ENCODE measurements at regions not wholly inside any gene's neighbourhood (a gene's known extent, or its start where the extent isn't known, plus 50 kb on each side); places are given as distances from the start of the nearest gene placed in this dataset.

- POLR2A ChIA-PET (ENCODE audit: low non-redundant PET): no interaction called here
These were observed 970.3 kb downstream of the CNTNAP5 start for GRCh38 chr2:124995185-124995912.

DNA sequence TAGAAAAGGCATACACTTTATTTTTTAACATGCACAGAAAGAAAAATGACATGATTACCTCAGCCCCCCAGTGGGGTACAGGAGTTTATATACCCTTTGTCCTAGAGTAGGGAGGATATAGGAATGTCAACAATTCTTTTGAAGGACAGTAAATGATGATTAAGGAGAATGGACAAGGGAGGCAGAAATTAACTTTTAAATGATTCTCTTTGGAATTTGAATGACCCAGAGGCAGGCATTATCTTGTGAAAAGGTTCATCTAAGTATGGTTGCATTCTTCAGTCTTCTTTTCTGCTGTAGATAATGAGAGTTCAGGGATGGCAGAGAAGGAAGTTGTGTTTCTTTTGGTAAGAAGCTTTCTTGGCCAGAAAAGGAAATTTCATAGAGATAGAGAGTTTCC is 971.3 kb downstream of the CNTNAP5 start:
- Histone ChIP-seq H3K27me3 (replicated peaks; ENCODE audit: insufficient read depth, low read depth, low read length, poor library complexity) (no peaks in the 10 kb centered on the region), H3K27ac (ENCODE audit: low read depth, low read length, poor library complexity, severe bottlenecking) (no peak overlapping the region), H3K36me3 (ENCODE audit: insufficient read depth, low read length, poor library complexity, severe bottlenecking) (no peaks in the 10 kb centered on the region), H3K4me3 (ENCODE audit: low read depth, low read length, poor library complexity, severe bottlenecking) (no peak overlapping the region), H3K4me1 (ENCODE audit: insufficient read depth, low read length, poor library complexity, severe bottlenecking) (no peaks in the 10 kb centered on the region), H3K9me3 (ENCODE audit: low read depth, low read length, poor library complexity, severe bottlenecking) (no peaks in the 10 kb centered on the region)
- no peak for TF ChIP-seq EZH2 (IDR thresholded peaks at IDR 0.05; ENCODE audit: borderline replicate concordance, low read depth, low read length, poor library complexity, severe bottlenecking)
- TF ChIP-seq, protein P1, sequence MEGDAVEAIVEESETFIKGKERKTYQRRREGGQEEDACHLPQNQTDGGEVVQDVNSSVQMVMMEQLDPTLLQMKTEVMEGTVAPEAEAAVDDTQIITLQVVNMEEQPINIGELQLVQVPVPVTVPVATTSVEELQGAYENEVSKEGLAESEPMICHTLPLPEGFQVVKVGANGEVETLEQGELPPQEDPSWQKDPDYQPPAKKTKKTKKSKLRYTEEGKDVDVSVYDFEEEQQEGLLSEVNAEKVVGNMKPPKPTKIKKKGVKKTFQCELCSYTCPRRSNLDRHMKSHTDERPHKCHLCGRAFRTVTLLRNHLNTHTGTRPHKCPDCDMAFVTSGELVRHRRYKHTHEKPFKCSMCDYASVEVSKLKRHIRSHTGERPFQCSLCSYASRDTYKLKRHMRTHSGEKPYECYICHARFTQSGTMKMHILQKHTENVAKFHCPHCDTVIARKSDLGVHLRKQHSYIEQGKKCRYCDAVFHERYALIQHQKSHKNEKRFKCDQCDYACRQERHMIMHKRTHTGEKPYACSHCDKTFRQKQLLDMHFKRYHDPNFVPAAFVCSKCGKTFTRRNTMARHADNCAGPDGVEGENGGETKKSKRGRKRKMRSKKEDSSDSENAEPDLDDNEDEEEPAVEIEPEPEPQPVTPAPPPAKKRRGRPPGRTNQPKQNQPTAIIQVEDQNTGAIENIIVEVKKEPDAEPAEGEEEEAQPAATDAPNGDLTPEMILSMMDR (conservative IDR thresholded peaks at IDR 0.05; ENCODE audit: low read depth, low read length): no peak
- no peak for DNase-seq (ENCODE audit: low spot score)
- intact Hi-C loops (cut with micrococcal nuclease; ENCODE audit: unreplicated experiment): no loop called here
- ChIA-PET CTCF (no interaction called here), POLR2A (ENCODE audit: low non-redundant PET) (no interaction called here)
- BruUV-seq (replicated peaks): no TSS peak

More at GRCh38 chr2:124995185-124995912, 970.3 kb downstream of the CNTNAP5 start:
- intact Hi-C loops (cut with micrococcal nuclease; ENCODE audit: unreplicated experiment): no loop called here
- CTCF ChIA-PET: no interaction called here
- H3K27me3 ChIP-seq (replicated peaks; ENCODE audit: insufficient read depth, low read depth, low read length, poor library complexity): no peaks in the 10 kb centered on the region
- TF ChIP-seq, protein P1 (conservative IDR thresholded peaks at IDR 0.05; ENCODE audit: low read depth, low read length): no peak
- TF ChIP-seq EZH2 (IDR thresholded peaks at IDR 0.05; ENCODE audit: borderline replicate concordance, low read depth, low read length, poor library complexity, severe bottlenecking): no peak
- no peak for DNase-seq (ENCODE audit: low spot score)
- BruUV-seq (replicated peaks): no TSS peak
- H3K27ac ChIP-seq (ENCODE audit: low read depth, low read length, poor library complexity, severe bottlenecking): no peak overlapping the region
- H3K4me3 ChIP-seq (ENCODE audit: low read depth, low read length, poor library complexity, severe bottlenecking): no peak overlapping the region
- no peaks in the 10 kb centered on the region for H3K4me1 ChIP-seq (ENCODE audit: insufficient read depth, low read length, poor library complexity, severe bottlenecking)
- no peaks in the 10 kb centered on the region for H3K9me3 ChIP-seq (ENCODE audit: low read depth, low read length, poor library complexity, severe bottlenecking)
- no peaks in the 10 kb centered on the region for H3K36me3 ChIP-seq (ENCODE audit: insufficient read depth, low read length, poor library complexity, severe bottlenecking)

- no peaks in the 10 kb centered on the region for H3K27me3 ChIP-seq (replicated peaks; ENCODE audit: insufficient read depth, low read depth, low read length, poor library complexity)
- no TSS peak for BruUV-seq (replicated peaks)
- DNase-seq (ENCODE audit: low spot score): no peak
- TF ChIP-seq, protein P1 (conservative IDR thresholded peaks at IDR 0.05; ENCODE audit: low read depth, low read length): no peak
- no peak for TF ChIP-seq EZH2 (IDR thresholded peaks at IDR 0.05; ENCODE audit: borderline replicate concordance, low read depth, low read length, poor library complexity, severe bottlenecking)
- intact Hi-C loops (cut with micrococcal nuclease; ENCODE audit: unreplicated experiment): no loop called here
- no peak overlapping the region for H3K4me3 ChIP-seq (ENCODE audit: low read depth, low read length, poor library complexity, severe bottlenecking)
- no peaks in the 10 kb centered on the region for H3K36me3 ChIP-seq (ENCODE audit: insufficient read depth, low read length, poor library complexity, severe bottlenecking)
- CTCF ChIA-PET: no interaction called here
- POLR2A ChIA-PET (ENCODE audit: low non-redundant PET): no interaction called here
- H3K9me3 ChIP-seq (ENCODE audit: low read depth, low read length, poor library complexity, severe bottlenecking): no peaks in the 10 kb centered on the region
- no peaks in the 10 kb centered on the region for H3K4me1 ChIP-seq (ENCODE audit: insufficient read depth, low read length, poor library complexity, severe bottlenecking)
- H3K27ac ChIP-seq (ENCODE audit: low read depth, low read length, poor library complexity, severe bottlenecking): no peak overlapping the region
These were observed 974.8 kb downstream of the CNTNAP5 start for GRCh38 chr2:124999906-125000305.
